Heart left ventricle (tissue), 16 donors: ENCODE measurements at regions not wholly inside any gene's neighbourhood (a gene's known extent, or its start where the extent isn't known, plus 50 kb on each side); places are given as distances from the start of the nearest gene placed in this dataset.

ENCODE experiments used
- ATAC-seq, 4 donors: fragments of 200-7000 bp; cut with Tn5 transposase; one replicate each; pipeline ENCODE4 v1.9.1; 2020 to 2022; ENCODE audit warnings: moderate library complexity in 4 of 4, mild to moderate bottlenecking in 3 of 4, moderate number of reproducible peaks in 1 of 4
- DNase-seq, 5 donors: peaks; one replicate each; pipeline ENCODE4 v3.0.0-alpha.2; 2020
- H3K27ac ChIP-seq, 12 donors: fragments of 200-600 bp; sonication (generic) in 4 of 12; one replicate each; pipeline versions ENCODE4 v1.5.0 to v1.8.0; 2016 to 2022; ENCODE audit warnings: mild to moderate bottlenecking in 2 of 12
- H3K27me3 ChIP-seq, 9 donors: fragments of 200-600 bp; sonication (generic) in 2 of 9; one replicate each; pipeline versions ENCODE4 v1.5.1 to v1.8.0; 2016 to 2022; ENCODE audit warnings: mild to moderate bottlenecking in 3 of 9
- H3K36me3 ChIP-seq, 9 donors: fragments of 200-600 bp; sonication (generic) in 2 of 9; one replicate each; pipeline versions ENCODE4 v1.5.0 to v1.8.0; 2018 to 2022; ENCODE audit warnings: mild to moderate bottlenecking in 2 of 9
- H3K4me1 ChIP-seq, 12 donors: fragments of 200-600 bp; sonication (generic) in 4 of 12; one replicate each; pipeline versions ENCODE4 v1.5.0 to v1.8.0; 2016 to 2022; ENCODE audit warnings: mild to moderate bottlenecking in 3 of 12
- H3K4me3 ChIP-seq, 12 donors: fragments of 200-600 bp; sonication (generic) in 4 of 12; one replicate each; pipeline versions ENCODE4 v1.5.0 to v1.8.0; 2017 to 2022; ENCODE audit warnings: mild to moderate bottlenecking in 9 of 12, moderate library complexity in 4 of 12
- H3K9me3 ChIP-seq, 12 donors: fragments of 200-600 bp; sonication (generic) in 4 of 12; one replicate each; pipeline versions ENCODE4 v1.5.0 to v1.8.0; 2016 to 2022; ENCODE audit warnings: mild to moderate bottlenecking in 1 of 12
- POLR2A ChIP-seq, 2 donors: fragments of 450-650 bp; IDR thresholded peaks; one replicate each; pipeline ENCODE4 v1.6.1; 2017; ENCODE audit warnings: antibody characterized with exemption in 2 of 2, mild to moderate bottlenecking in 2 of 2, moderate library complexity in 2 of 2
- WGBS, 4 donors: extraction: QIAGEN DNeasy Blood & Tissue Kit in 2 of 4; methylation state at CpG; one replicate each; pipeline versions ENCODE4 v1.1.5 to v1.1.7; 2013 to 2018; 5-methylcytosine and 5-hydroxymethylcytosine counted together
- intact Hi-C, 10 donors: fragments of 100-400 bp; cut with DNase I; formaldehyde crosslinking; loops; one replicate each; pipeline versions ENCODE4 v1.11.1 to v1.14.2; 2022
- TF ChIP-seq, protein P1 (sequence below), 12 donors: fragments of 200-600 bp; sonication (generic) in 4 of 12; IDR thresholded peaks; one replicate each; pipeline versions ENCODE4 v1.5.0 to v1.8.0; 2018 to 2022; ENCODE audit warnings: antibody characterized with exemption in 12 of 12, mild to moderate bottlenecking in 5 of 12
- donor health status: ischemic (EF 13 %, LVEDD 7.1; RV severe dilation, severe dysfunction).
- donor health status: healthy with polysubstance abuse.
- donor health status: DM: no; HTN: yes; CAD: no.
- donor health status: DM: no; HTN: no; CAD: no.
- donor health status: ischemic (EF 25% LVEDD 6.9; RV normal size, moderate dysfunction).
- donor health status: ischemic (EF 25% LVEDD 5.7; RV mildly dilated, moderate dysfunction).
- donor health status: healthy.
- donor health status: DM: yes; HTN: yes; CAD: no.
- donor health status: ischemic (EF 35%, LVEDD 5.7; RV mildly dilated, moderate dysfunction).
- donor health status: nonischemic (EF 11% LVEDD 7.7; RV severe dilation, severe dysfunction).
- donor health status: DM: yes; HTN: yes; CAD: no.
- donor health status: PGD.
- donor health status: ischemic (EF 29% LVEDD 5.4; RV normal size, mild dysfunction).
- donor health status: nonischemic (EF 23%, LVEDD 6.1; RV moderate dilation, normal function).

DNA sequence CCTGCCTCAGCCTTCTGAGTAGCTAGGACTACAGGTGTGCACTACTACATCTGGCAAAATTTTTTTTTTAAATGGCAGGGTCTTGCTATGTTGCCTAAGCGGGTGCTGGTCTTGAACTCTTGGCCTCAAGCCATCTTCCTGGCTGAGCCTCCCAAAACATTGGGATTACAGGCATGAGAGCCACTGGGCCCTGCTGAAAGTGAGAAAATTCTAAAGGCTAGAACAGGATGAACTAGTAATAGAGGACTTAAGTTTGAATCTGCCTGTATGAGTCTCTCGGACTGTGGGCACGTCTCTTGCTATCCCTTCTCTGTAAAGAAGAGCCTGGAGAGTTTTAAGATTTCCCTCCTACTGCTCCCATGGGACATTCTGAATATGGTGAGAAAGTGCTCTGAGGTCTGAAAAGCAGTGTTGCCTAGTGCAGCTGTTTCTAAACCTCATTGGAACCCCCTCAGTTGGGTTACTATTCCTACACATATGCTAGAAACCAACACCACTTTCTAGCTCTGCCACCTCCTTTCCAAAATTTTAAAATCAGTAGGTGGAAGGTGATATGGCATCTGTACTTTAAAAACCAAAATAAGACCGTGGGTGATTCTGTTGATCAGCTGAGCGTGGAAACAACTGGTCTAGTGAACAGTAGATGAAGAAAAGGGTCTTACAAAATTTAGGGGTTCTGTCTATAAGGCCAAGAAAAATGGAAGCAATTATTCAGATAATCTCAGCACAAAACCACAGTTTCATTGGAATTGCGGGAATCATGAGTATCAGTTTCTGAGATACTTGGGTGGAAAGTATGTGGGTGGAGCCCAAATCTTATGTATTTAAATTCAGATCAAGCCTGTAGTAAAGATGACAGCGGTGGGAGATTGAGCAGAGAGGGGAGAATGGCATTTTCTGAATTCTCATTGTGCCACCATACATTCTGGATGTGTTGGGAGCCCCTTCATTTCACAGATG is 259.8 kb upstream of the CXCR4 start:
- no peak for ATAC-seq
- DNase-seq, result no peak
- Histone ChIP-seq H3K27ac (no peak overlapping the region), H3K4me1 (peaks cover 0 to 30% (median 1%) of the 10 kb centered on the region in 12 donors), H3K36me3 (no peaks in the 10 kb centered on the region), H3K27me3 (no peaks in the 10 kb centered on the region), H3K9me3 (no peaks in the 10 kb centered on the region), H3K4me3 (no peak overlapping the region)
- WGBS, 4 donors, result 84 to 90% (median 87%) methylated on average over 7 of the region's 7 CpGs
- intact Hi-C loops, result loop anchor here in 8 of 10 donors (1.0 to 10.0 kb wide), 7 partner anchors 260 to 463 kb away; partner anchors contain the start of gene CXCR4 (in 2 of the 8)
- TF ChIP-seq POLR2A (IDR thresholded peaks at IDR 0.05), result no peak
- TF ChIP-seq, protein P1, sequence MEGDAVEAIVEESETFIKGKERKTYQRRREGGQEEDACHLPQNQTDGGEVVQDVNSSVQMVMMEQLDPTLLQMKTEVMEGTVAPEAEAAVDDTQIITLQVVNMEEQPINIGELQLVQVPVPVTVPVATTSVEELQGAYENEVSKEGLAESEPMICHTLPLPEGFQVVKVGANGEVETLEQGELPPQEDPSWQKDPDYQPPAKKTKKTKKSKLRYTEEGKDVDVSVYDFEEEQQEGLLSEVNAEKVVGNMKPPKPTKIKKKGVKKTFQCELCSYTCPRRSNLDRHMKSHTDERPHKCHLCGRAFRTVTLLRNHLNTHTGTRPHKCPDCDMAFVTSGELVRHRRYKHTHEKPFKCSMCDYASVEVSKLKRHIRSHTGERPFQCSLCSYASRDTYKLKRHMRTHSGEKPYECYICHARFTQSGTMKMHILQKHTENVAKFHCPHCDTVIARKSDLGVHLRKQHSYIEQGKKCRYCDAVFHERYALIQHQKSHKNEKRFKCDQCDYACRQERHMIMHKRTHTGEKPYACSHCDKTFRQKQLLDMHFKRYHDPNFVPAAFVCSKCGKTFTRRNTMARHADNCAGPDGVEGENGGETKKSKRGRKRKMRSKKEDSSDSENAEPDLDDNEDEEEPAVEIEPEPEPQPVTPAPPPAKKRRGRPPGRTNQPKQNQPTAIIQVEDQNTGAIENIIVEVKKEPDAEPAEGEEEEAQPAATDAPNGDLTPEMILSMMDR (IDR thresholded peaks at IDR 0.05), result no peak

DNA sequence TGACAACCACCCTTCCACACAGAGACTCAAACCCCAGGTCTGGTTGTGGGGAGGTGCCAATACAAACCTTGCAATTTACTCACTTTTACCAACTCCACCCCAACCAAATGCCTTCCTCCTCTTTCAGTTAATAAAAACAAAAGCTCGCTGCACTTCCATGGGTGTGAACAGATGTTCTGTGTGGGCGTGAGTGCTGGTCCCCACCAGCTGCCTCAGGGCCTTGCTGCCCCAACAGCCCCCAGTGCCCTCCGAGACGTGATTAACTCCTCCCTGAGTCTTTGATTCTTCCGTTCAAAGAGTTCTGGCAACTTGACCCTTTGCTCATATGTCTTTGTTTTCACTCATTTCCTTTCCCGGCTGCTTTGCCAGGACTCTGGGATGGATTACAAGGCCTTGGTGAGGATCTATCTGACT is 258.9 kb upstream of the CXCR4 start:
- WGBS, 4 donors, result 50 to 59% (median 52%) methylated on average over 6 of the region's 6 CpGs
- peaks cover 0 to 21% (median 1%) of the 10 kb centered on the region in 12 donors for H3K4me1 ChIP-seq
- H3K4me3 ChIP-seq, result no peak overlapping the region
- DNase-seq (no peak), ATAC-seq (peak in 1 of 4 donors; percentile 20)
- intact Hi-C loops, result loop anchor here in 4 of 10 donors (2.0 to 10.0 kb wide), 4 partner anchors 260 to 460 kb away; partner anchors contain the start of gene CXCR4 (in 2 of the 4)
- no peaks in the 10 kb centered on the region for H3K9me3 ChIP-seq
- TF ChIP-seq, protein P1 (IDR thresholded peaks at IDR 0.05), result no peak
- no peaks in the 10 kb centered on the region for H3K27me3 ChIP-seq
- no peak overlapping the region for H3K27ac ChIP-seq
- H3K36me3 ChIP-seq, result no peaks in the 10 kb centered on the region

GRCh38 chr2:136376211-136376610 is 258.3 kb upstream of the CXCR4 start:
- DNase-seq, result no peak
- H3K4me1 ChIP-seq, result peaks cover 0 to 19% (median 1%) of the 10 kb centered on the region in 12 donors
- WGBS, 4 donors, result 84 to 93% (median 90%) methylated on average over 6 of the region's 6 CpGs
- no peaks in the 10 kb centered on the region for H3K9me3 ChIP-seq
- ATAC-seq, result no peak
- no peaks in the 10 kb centered on the region for H3K27me3 ChIP-seq
- H3K36me3 ChIP-seq, result no peaks in the 10 kb centered on the region
- H3K27ac ChIP-seq, result no peak overlapping the region
- TF ChIP-seq POLR2A (IDR thresholded peaks at IDR 0.05), result no peak
- TF ChIP-seq, protein P1 (IDR thresholded peaks at IDR 0.05), result no peak
- no peak overlapping the region for H3K4me3 ChIP-seq
- intact Hi-C loops, result loop anchor here in 4 of 10 donors (2.0 to 10.0 kb wide), 4 partner anchors 259 to 459 kb away; partner anchors contain the start of gene CXCR4 (in 2 of the 4)
